HG02798 (cell line): ENCODE measurements at regions not wholly inside any gene's neighbourhood (a gene's known extent, or its start where the extent isn't known, plus 50 kb on each side); places are given as distances from the start of the nearest gene placed in this dataset.

Source experiments
- ATAC-seq: cut with Tn5 transposase; IDR thresholded peaks from one replicate; pipeline ENCODE4 v1.9.1; 2021; ENCODE audit warnings: mild to moderate bottlenecking; ENCODE audit not compliant: unreplicated experiment, poor library complexity

DNA sequence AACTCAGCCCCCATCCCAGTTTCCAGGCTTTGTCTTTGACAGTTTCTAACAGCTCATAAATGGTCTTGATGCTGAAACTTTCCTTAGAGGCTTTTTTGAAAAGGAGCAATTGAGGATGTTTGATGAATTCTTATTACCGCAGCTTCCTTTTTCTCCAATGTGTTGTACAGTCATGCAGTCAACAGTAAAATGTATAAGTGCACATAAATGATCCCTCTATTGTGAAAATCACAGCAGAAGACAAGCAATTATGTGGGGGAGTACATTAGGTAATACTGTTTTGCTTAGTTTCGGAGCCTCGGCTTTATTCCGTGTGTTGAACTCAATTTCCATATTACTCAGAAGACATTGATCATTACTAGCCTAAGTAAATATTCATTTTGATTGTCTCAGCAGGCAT lies 673.7 kb downstream of the CDH8 start:
- ATAC-seq, result no peak

DNA sequence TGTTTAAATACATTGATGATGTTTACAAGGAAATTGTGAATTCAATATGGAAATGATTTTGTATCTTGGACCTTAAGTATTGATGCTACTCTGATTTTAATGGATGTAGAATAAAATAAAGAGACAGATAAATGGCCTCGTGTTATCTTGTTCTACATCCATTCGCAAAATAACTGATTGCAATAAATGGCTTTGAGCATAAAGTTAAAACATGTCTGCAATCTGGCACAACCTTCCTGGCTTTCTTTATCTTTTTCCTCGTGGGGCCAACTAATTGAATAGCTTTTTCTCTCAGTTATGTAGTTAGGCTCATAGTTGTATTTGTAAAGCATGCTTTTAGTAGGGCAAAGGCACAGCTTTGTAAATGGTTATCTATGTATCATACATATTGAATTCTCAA lies 691.4 kb downstream of the CDH8 start:
- ATAC-seq, result no peak

DNA sequence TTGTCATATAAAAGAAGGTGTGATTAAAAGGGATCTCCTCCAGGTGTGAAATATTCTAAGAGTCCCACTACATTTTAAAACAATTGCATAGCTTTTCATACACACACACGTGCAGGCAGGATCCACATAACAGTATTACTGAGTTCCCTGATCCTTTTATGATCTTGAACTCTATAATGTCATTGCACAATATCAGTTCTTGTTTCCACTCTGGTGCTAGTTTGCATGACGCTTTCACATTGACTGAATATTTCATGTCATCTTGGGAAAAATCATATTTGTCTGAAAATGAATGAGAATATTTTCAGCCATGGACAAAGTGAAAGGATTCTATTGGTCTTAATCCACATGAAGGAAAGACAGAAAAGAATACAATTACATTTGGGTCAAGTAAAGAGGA lies 703.8 kb downstream of the CDH8 start:
- no peak for ATAC-seq

DNA sequence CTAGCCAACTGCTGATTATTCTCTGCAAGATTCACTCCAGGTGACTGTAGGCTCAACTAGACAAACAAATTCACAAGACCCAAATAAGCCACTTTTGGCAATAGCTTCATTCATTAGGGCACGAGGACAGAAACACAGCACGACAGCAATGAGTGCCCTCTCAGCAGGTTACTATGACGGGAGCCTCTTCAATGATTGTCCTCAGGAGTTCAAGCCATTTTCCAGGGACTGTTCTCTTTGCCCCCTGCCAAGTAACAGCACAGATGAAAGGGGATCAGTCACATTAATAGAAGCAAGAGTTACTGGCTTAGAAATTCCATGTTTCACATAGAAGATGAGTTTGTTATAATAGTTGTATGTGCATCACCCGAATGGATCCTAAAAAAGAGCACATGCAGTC lies 712.2 kb downstream of the CDH8 start:
- no peak for ATAC-seq

DNA sequence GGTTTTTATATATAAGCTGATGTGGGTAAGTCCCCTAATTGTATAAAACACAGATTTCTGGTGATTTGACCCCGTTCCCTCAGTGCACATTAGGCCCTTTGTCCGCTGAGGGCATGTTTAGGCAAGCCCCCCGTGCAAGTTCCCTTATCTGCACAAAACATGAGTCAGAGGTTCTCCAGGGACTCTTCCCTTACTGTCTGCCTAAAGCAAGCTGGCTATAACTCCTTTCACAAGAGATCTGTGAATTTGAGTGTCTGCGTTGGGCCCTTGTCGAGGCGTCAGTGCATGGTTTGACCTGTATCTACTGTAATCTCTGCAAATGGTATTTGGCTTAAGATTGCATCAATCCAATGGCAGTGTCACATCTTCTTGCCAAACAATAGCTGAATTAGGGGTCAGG lies 712.8 kb downstream of the CDH8 start:
- no peak for ATAC-seq

DNA sequence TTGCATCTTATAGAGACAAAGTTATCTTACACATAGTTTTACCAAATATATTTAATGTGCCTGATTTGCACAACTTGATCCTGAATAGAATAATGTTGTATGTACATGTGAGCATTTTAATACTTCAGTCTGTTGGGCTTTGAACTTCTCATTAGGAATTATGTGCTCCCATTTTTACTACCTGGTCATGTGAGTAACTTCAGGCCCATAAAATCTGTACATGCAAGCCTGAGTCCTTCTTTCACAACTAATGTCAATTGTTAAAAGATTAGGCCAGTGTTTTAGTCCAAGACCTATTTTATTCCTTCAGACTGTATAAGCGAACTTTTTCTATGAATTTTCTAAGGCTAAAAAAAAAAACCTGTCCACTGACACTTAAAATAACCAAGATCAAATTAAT lies 715.4 kb downstream of the CDH8 start:
- no peak for ATAC-seq

DNA sequence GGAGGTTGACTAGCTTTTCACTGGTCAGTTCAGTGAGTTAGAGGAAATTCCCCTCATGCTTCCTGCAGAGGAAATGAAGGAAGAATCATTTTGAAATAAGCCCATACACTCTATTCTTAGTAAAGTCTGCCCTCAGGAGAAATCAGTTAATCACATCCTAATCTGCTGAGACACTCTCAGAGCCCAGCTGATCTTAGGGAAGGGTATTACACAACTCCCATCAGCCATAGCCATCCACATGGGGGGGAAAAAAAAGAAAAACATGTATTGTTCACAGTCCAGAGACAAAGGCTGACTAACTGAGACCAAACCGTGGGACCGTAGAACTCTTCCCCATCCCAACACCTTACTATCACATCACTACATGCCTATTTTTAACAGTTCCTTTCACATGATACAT lies 722.3 kb downstream of the CDH8 start:
- no peak for ATAC-seq

DNA sequence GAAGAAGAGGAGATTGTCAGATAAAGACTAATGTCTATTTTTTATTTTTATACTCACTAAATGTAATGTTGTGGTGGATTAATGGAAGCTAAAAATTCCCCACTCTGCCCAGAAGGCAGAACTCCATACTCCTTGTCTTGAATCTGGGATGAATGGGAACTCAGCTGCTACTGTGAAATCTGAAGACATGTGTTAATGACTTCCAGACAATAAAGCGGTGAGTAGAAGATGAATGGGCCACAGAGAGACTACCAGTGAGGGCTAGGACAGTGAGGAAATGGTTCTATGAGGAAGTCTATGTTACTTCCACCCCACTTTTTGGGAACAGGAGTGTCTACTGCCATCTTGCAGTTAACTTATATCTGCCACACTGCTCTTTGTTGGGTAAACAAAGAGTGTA lies 726.9 kb downstream of the CDH8 start:
- ATAC-seq, result no peak

DNA sequence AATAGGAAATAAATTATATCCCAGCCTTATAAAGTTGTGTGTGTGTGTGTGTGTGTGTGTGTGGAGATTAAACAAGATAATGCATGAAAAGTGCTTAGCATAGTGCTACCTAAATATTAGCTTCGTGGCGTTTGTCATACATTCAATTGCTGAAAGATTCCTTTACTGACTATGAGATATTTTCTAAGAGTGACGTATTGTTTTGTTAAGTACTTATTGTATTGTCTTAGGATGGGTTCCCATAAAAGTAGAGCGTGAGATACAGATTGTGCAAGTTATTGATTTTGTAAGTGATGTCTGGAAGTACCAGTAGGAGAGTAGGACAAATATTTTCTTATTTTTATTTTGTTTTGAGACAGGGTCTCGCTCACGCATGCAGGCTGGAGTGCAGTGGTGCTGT lies 730.0 kb downstream of the CDH8 start:
- ATAC-seq, result no peak

DNA sequence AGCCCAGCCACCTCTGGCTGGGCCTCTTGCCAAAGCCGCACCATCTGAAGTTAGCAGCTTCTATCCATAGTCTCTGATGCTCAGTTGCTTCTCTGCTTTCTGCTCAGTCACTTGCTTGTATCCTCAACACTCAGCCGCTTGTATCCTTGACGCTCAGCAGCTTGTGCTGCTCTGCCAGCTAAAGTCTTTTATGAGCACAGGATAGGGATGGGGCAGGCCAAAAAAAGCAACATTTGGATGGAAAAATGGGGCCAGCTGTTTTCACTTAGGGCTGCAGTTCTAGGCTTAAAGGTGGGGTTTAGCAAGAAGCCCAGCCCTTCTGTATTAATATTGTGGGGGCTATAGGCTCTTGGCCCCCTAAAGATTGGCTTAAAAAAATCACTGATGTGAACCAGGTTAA lies 739.4 kb downstream of the CDH8 start:
- no peak for ATAC-seq

DNA sequence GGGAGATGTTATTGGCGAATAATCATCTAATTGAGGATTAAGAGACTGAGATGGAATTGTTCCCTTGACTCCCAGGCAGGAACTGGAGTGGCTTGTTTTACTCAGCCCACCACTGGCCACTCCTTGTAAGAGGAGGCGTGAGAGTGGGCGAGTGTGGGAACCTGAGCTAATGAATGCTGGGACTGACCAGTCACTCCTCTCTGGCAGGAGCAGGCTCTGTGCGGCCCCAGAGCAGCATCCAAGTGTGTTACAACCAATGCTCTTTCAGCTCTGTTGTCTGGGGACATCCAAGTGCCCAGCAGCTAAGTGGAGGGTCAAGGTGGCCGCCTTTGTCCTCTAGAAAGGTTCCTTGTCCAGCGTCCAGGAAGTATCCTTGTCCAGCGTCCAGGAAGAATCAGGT lies 739.9 kb downstream of the CDH8 start:
- no peak for ATAC-seq

DNA sequence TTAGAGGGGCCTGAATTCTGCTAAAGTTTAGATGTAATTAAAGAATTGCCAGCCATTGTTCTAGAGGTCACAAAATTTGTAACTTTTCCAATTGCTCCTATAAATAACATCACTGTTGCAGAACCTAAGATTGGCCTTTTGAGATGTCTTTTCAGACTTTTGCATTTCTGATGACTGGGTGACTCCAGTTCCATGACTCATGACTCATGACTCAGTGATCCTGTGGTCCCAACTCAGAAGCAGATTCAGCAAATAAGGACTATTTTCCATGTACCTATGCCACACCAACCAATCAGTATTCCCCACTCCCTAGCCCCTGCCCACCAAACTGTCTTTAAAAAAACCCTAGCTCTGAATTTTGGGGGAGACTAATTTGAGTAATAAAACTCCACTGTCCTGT lies 740.9 kb downstream of the CDH8 start:
- no peak for ATAC-seq

DNA sequence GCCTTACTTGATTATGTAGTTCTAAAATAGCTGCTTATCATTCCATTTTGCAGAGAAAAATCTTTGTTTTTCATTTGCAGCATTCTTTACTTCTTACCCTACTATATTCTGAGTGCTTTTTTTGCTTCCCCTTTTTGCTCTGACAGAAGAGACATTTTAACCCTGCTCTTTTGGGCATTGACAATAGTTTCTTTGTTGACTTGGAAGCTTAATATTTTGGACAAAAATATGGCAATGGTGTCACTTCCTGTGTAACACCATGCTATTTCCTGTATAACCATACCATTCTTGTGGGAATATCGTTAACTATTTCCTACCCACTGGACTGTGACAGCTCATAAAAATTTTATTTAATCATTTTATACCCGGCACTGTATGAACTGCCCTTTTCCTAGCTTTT lies 747.1 kb downstream of the CDH8 start:
- ATAC-seq, result no peak

DNA sequence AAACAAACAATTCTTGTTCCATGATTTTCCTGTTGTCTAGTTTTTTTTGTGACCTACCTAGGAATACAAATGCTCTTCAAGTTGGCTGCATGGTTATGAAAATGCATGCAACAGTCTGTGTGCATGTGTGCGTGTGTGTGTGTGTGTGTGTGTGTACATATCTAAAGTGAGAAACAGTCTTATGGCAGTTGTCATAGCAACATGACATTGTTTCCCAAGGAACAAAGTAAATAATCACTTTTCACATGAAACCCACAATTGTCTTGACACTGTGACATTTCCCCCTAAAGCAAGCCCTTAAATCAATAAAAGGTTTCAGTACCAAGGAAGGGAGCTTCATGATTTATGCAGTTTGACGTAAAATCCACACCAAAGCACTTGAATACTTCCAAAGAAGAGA lies 758.4 kb downstream of the CDH8 start:
- no peak for ATAC-seq

DNA sequence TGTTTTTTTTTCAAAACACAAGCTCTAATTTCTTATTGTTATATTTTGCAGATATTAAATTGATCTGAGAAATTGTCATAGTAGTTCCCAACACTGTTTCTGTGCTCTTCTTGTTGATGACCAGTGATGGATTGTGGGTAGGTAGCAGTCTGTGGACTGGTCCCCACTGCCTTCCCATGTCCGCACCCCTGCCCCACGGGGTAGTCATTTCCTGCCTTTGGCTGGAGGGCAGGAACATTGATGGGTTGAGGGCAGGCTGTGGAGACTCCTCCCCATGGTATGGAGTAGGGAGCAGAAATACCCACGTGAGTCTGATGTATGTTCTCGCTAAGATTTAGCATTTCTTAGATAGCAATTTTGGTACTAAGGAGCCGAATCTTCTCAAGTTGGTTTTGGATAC lies 762.0 kb downstream of the CDH8 start:
- no peak for ATAC-seq

DNA sequence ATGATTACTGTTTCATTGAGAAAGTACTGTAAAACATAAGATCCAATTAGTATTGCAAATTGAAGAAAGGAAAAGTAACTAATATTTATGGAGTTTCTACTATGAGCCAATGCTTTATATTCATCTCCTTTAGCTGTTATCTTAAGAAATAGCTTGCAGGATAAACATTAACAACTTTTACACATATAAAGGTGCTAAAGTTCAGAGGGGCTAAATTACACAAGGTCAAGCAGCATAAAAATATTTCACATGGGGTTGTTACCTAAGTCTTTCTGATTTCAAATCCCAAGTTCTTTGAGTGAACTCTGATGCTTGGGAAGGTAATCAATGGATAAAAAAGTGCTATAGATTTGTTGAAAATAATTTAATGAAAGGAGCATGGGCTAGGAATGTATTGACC lies 765.5 kb downstream of the CDH8 start:
- no peak for ATAC-seq

DNA sequence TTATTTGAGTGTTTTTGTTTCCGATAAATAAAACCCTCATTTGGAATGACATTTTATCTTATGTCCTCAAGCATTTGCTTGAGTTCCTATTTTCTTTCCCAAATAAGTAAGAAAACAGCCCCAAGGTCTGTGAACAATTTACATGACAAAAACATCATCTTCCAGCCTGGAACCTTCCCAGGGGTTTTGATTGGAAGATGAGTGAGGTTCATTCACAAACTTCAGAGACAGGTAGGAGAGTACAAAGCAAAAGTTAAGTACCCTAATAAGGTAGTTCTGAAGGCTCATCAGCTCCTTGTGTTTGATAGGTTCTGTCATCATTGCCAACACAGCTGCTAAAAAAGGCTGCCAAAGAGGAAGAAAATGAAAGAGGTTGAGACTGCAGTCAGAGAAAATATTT lies 772.8 kb downstream of the CDH8 start:
- no peak for ATAC-seq

DNA sequence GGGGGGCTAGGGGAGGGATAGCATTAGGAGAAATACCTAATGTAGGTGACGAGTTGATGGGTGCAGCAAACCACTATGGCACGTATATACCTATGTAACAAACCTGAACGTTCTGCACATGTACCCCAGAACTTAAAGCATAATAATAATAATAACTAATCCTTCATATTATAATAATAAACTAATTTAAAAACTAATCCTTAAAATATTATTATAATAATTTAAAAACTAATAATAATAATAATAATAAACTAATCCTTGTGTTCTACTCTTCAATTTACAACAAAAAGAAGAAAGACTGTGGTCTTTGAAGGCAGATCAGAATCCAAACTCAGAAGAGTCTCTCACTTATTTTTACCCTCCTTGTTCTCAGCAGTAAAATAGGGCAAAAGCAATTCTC lies 774.9 kb downstream of the CDH8 start:
- no peak for ATAC-seq

DNA sequence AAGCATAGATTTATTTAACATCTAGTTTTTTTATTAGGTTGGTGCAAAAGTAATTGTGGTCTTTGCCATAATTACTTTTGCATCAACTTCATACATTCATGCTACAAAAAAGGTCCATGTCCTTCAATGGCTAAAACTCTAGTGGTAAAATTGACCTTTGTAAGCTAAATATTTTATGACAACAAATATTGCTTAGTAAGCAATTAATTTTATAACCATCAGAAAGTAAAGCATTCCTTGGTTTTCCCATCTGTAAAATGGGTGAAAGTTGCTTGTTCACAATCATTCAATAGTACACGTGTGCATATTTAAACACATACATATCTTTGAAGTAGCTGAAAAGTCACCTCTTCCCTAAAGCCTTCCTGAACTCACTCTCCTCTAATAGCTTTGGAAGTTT lies 789.6 kb downstream of the CDH8 start:
- no peak for ATAC-seq

DNA sequence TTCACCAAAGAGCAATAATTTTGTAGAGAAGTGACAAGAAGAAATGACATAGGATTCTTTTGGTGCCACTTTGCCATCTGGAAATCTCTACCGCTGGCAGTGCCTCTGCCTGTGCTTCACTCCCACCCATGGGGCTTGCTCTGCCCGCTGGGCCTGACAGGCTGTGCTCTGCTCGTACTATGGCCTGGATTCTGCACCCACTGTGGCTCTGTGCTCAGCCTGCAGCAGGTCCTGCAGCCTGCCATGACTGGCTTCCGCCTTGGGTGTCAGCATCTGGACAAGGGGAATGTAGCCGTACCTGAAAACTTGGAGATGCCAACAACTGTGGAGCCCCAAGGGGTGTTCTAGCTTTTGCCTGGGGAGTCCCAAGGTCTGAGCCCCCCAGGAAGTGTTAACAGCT lies 792.3 kb downstream of the CDH8 start:
- ATAC-seq, result no peak

DNA sequence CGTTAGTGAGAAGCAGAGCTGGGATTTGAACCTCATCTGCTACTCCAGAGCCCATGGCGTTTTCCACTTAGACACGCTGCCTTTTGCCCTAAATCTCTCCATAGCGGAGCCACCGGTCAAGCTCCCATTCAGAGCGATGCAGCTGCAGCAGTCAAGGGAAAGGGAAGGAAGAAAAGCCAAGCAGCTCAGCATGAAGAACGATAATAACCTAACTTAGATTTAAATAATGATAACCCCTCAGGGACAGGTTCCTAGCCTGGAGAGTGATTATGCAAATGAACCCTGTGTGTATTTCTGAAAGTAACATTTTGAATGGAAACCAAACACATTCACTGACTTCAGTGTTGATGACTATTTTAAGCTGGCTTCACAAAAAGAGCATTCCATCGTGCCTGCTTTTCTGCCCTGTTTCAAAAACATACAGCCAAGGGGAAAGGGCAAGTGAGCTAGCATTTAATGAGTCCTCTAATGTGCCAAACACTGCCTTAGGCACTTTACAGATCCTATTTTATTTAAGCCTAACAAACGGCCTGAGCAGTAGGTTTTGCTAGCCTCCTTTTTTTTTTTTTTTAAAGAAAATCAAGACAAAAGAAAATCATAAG lies 798.3 kb downstream of the CDH8 start:
- ATAC-seq, result no peak

DNA sequence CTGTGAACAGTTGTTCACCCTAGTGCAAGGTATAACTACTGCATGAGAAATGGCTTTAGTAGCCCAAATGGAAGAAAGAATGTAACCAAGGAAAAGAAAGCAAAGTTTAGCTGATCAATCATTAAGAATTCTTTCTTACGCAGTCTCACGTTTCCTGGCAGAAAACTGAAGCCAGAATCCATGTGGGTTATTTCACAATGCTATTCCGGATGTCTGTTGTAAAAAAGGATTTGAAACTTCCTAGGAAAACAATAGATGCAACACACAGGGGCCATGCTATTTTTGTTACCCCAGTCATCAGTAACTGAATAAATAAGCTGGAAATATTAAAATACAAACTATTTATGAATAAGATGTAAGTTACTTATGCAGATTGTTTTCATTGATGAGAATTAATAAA lies 802.5 kb downstream of the CDH8 start:
- no peak for ATAC-seq

DNA sequence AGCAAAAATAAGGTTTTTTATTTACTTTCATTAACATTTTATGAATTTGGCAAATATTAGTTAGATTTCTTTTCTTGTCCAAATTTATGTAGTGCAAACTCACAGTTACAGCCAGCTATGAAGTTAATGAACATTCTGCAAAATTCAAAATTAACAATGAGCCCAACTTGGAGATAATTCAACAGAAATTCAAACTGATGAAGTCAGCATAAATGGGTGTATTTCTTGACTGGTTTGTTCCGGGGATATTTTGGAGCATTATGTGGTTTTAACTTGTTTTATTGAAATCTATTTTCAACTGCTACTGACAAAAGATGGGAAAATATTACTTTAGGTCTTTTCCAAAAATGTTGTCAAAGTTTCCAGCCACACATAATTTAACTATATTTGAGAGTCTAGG lies 807.9 kb downstream of the CDH8 start:
- ATAC-seq, result no peak
